ENCODE measurements at regions not wholly inside any gene's neighbourhood (a gene's known extent, or its start where the extent isn't known, plus 50 kb on each side); places are given as distances from the start of the nearest gene placed in this dataset.

GRCh38 chr5:173765661-173766060 is 122.5 kb upstream of the CPEB4 start:
- in situ Hi-C loops (cut with MboI; ENCODE audit: low sequenced_read_pairs): no loop called here
- POLR2A ChIA-PET (ENCODE audit: unreplicated experiment): no interaction called here

More at GRCh38 chr5:173765661-173766060, 122.5 kb upstream of the CPEB4 start:
- H3K4me2 ChIP-seq (ENCODE audit: low read depth, low read length): no peak overlapping the region
- H2AK5ac ChIP-seq (ENCODE audit: low read depth, low read length): no peak overlapping the region
- no peak overlapping the region for H2AFZ ChIP-seq (replicated peaks; ENCODE audit: low read length, poor library complexity)
- H3K18ac ChIP-seq (ENCODE audit: low read depth, low read length): no peak overlapping the region
- H4K20me1 ChIP-seq (ENCODE audit: insufficient read depth, low read length): no peaks in the 10 kb centered on the region
- H2BK5ac ChIP-seq (ENCODE audit: low read depth, low read length, poor library complexity, severe bottlenecking): no peak overlapping the region
- CTCF ChIA-PET: no interaction called here
- H3K4me1 ChIP-seq (ENCODE audit: control insufficient read depth, insufficient read depth, low read length): peaks cover 7% of the 10 kb centered on the region
- no peak overlapping the region for H3K56ac ChIP-seq (ENCODE audit: extremely low read depth, insufficient read depth, low read length)
- H3K9ac ChIP-seq (ENCODE audit: low read depth, low read length): no peak overlapping the region
- H3K27me3 ChIP-seq (ENCODE audit: control insufficient read depth, insufficient read depth, low read length): no peaks in the 10 kb centered on the region; the same call in 1 of the 2 replicates
- no peak overlapping the region for H4K5ac ChIP-seq (ENCODE audit: low read depth, low read length)
- H2AK9ac ChIP-seq (replicated peaks; ENCODE audit: low read depth, low read length, poor library complexity): no peak overlapping the region
- DNase-seq (no peak), ATAC-seq (ENCODE audit: low read depth) (no peak)
- WGBS, 2 experiments (ENCODE audit: extremely low coverage in 2 of 2, insufficient read length in 1 of 2): no CpG with 5 or more reads among the region's 6 CpGs
- no peak overlapping the region for H3K4me3 ChIP-seq (ENCODE audit: insufficient read depth, low read depth, low read length)
- no TSS peak for BruUV-seq (replicated peaks)
- no peak overlapping the region for H2BK15ac ChIP-seq (ENCODE audit: low read depth, low read length)
- H3K79me1 ChIP-seq (ENCODE audit: low read depth in 1 of 2, low read length in 2 of 2): no peaks in the 10 kb centered on the region
- no peak overlapping the region for H4K91ac ChIP-seq (ENCODE audit: insufficient read depth, low read depth, low read length)
- dilution Hi-C loops (cut with HindIII; ENCODE audit: low sequenced_read_pairs, unreplicated experiment) (no loop called here), intact Hi-C loops (cut with micrococcal nuclease) (no loop called here)
- 0 out of 2 replicates have a peak overlapping the region, but pooled peaks have one; percentile 6 for H2BK20ac ChIP-seq (ENCODE audit: low read depth, low read length)
- no peak overlapping the region for H3K27ac ChIP-seq (ENCODE audit: insufficient read depth, low read length)
- H3K14ac ChIP-seq (replicated peaks; ENCODE audit: low read depth, low read length): no peak overlapping the region
- no peak overlapping the region for H3K4ac ChIP-seq (ENCODE audit: low read depth, low read length)
- H3K23ac ChIP-seq (ENCODE audit: low read depth, low read length): no peak overlapping the region
- H3K36me3 ChIP-seq (ENCODE audit: control insufficient read depth, insufficient read depth, low read length): no peaks in the 10 kb centered on the region
- H3K9me3 ChIP-seq (ENCODE audit: control insufficient read depth, insufficient read depth, low read length): no peaks in the 10 kb centered on the region
- 0 out of 4 replicates have a peak overlapping the region, but pooled peaks of 1 of the 2 experiments have one; percentile 23 for H4K8ac ChIP-seq (ENCODE audit: low read depth in 2 of 2, low read length in 2 of 2)
- TF ChIP-seq MAFK (IDR thresholded peaks at IDR 0.05; ENCODE audit: low read depth, low read length): no peak
- no peak for TF ChIP-seq CEBPB (IDR thresholded peaks at IDR 0.05; ENCODE audit: low read depth, low read length)
- no peak for TF ChIP-seq MXI1 (IDR thresholded peaks at IDR 0.05; ENCODE audit: borderline replicate concordance, low read depth, low read length)
- TF ChIP-seq MAZ (IDR thresholded peaks at IDR 0.05; ENCODE audit: borderline replicate concordance, low read depth, low read length): no peak
- no peak overlapping the region for H2BK120ac ChIP-seq (ENCODE audit: low read depth, low read length)
- peaks cover 9% of the 10 kb centered on the region; the same call in 1 of the 2 replicates for H3K9me1 ChIP-seq (ENCODE audit: insufficient read depth, low read length)
